BLaER1 (cell line): ENCODE measurements at regions not wholly inside any gene's neighbourhood (a gene's known extent, or its start where the extent isn't known, plus 50 kb on each side); places are given as distances from the start of the nearest gene placed in this dataset.

Experiments used
- H3K27ac ChIP-seq: shearing (Covaris generic); formaldehyde crosslinking; 2 replicates; pipeline ENCODE4 v1.8.1; 2022
- H3K27me3 ChIP-seq: shearing (Covaris generic); formaldehyde crosslinking; 2 replicates; pipeline ENCODE4 v1.8.1; 2022
- H3K36me3 ChIP-seq: shearing (Covaris generic); formaldehyde crosslinking; 2 replicates; pipeline ENCODE4 v1.8.1; 2022
- H3K4me1 ChIP-seq: shearing (Covaris generic); formaldehyde crosslinking; 2 replicates; pipeline ENCODE4 v1.8.1; 2022
- H3K4me2 ChIP-seq: shearing (Covaris generic); formaldehyde crosslinking; 2 replicates; pipeline ENCODE4 v1.8.1; 2022
- H3K4me3 ChIP-seq: shearing (Covaris generic); formaldehyde crosslinking; 2 replicates; pipeline ENCODE4 v1.8.1; 2022
- H3K9ac ChIP-seq: shearing (Covaris generic); formaldehyde crosslinking; 2 replicates; pipeline ENCODE4 v1.8.1; 2022
- H3K9me3 ChIP-seq: shearing (Covaris generic); formaldehyde crosslinking; 2 replicates; pipeline ENCODE4 v1.8.1; 2022
- H4K20me1 ChIP-seq: shearing (Covaris generic); formaldehyde crosslinking; 2 replicates; pipeline ENCODE4 v1.8.1; 2022
- Cebpa-rat ChIP-seq: shearing (Covaris generic); IDR thresholded peaks from 2 replicates; pipeline ENCODE4 v1.8.1; 2022

GRCh38 chr11:130638033-130638432 is 189.6 kb downstream of the ADAMTS15 start:
- Histone ChIP-seq H4K20me1 (no peaks in the 10 kb centered on the region), H3K9me3 (no peaks in the 10 kb centered on the region), H3K4me1 (no peaks in the 10 kb centered on the region), H3K36me3 (no peaks in the 10 kb centered on the region), H3K4me2 (no peak overlapping the region), H3K27ac (no peak overlapping the region), H3K4me3 (no peak overlapping the region), H3K9ac (no peak overlapping the region), H3K27me3 (no peaks in the 10 kb centered on the region)
- TF ChIP-seq Cebpa-rat, result no peak

- H3K9me3 ChIP-seq, result no peaks in the 10 kb centered on the region
- no peak overlapping the region for H3K4me3 ChIP-seq
- H3K36me3 ChIP-seq, result no peaks in the 10 kb centered on the region
- H3K27ac ChIP-seq, result no peak overlapping the region
- H3K27me3 ChIP-seq, result no peaks in the 10 kb centered on the region
- H4K20me1 ChIP-seq, result no peaks in the 10 kb centered on the region
- no peak overlapping the region for H3K9ac ChIP-seq
- no peak overlapping the region for H3K4me2 ChIP-seq
- no peaks in the 10 kb centered on the region for H3K4me1 ChIP-seq
- no peak for TF ChIP-seq Cebpa-rat
Measured at GRCh38 chr11:130638624-130639023, 190.2 kb downstream of the ADAMTS15 start.

GRCh38 chr11:130639369-130639768 is 190.9 kb downstream of the ADAMTS15 start:
- H3K4me2 ChIP-seq, result no peak overlapping the region
- H4K20me1 ChIP-seq, result no peaks in the 10 kb centered on the region
- TF ChIP-seq Cebpa-rat, result no peak

GRCh38 chr11:130640526-130640925 is 192.1 kb downstream of the ADAMTS15 start:
- no peaks in the 10 kb centered on the region for H3K27me3 ChIP-seq
- H3K9ac ChIP-seq, result no peak overlapping the region
- no peak for TF ChIP-seq Cebpa-rat
- no peaks in the 10 kb centered on the region for H3K9me3 ChIP-seq
- no peak overlapping the region for H3K27ac ChIP-seq
- no peaks in the 10 kb centered on the region for H4K20me1 ChIP-seq
- H3K36me3 ChIP-seq, result no peaks in the 10 kb centered on the region
- H3K4me2 ChIP-seq, result no peak overlapping the region
- H3K4me1 ChIP-seq, result no peaks in the 10 kb centered on the region
- H3K4me3 ChIP-seq, result no peak overlapping the region

More at GRCh38 chr11:130639369-130639768, 190.9 kb downstream of the ADAMTS15 start:
- no peaks in the 10 kb centered on the region for H3K36me3 ChIP-seq
- no peaks in the 10 kb centered on the region for H3K4me1 ChIP-seq
- no peak overlapping the region for H3K27ac ChIP-seq
- no peak overlapping the region for H3K4me3 ChIP-seq
- H3K9ac ChIP-seq, result no peak overlapping the region
- H3K9me3 ChIP-seq, result no peaks in the 10 kb centered on the region
- H3K27me3 ChIP-seq, result no peaks in the 10 kb centered on the region

- Histone ChIP-seq H3K4me3 (no peak overlapping the region), H4K20me1 (no peaks in the 10 kb centered on the region), H3K27ac (no peak overlapping the region), H3K36me3 (no peaks in the 10 kb centered on the region), H3K27me3 (no peaks in the 10 kb centered on the region), H3K9ac (no peak overlapping the region), H3K4me2 (no peak overlapping the region), H3K4me1 (no peaks in the 10 kb centered on the region), H3K9me3 (no peaks in the 10 kb centered on the region)
- no peak for TF ChIP-seq Cebpa-rat
Measured at GRCh38 chr11:130641876-130642275, 193.4 kb downstream of the ADAMTS15 start.

GRCh38 chr11:130642994-130643393 is 194.5 kb downstream of the ADAMTS15 start:
- Histone ChIP-seq H3K9me3 (no peaks in the 10 kb centered on the region), H3K36me3 (no peaks in the 10 kb centered on the region), H3K4me2 (no peak overlapping the region), H3K4me1 (no peaks in the 10 kb centered on the region), H4K20me1 (no peaks in the 10 kb centered on the region), H3K9ac (no peak overlapping the region), H3K4me3 (no peak overlapping the region), H3K27ac (no peak overlapping the region), H3K27me3 (no peaks in the 10 kb centered on the region)
- no peak for TF ChIP-seq Cebpa-rat

GRCh38 chr11:130644187-130644586 is 195.7 kb downstream of the ADAMTS15 start:
- Histone ChIP-seq H3K36me3 (no peaks in the 10 kb centered on the region), H3K9ac (no peak overlapping the region), H3K27ac (no peak overlapping the region), H3K4me1 (no peaks in the 10 kb centered on the region), H3K9me3 (no peaks in the 10 kb centered on the region), H3K27me3 (no peaks in the 10 kb centered on the region), H3K4me2 (no peak overlapping the region), H3K4me3 (no peak overlapping the region), H4K20me1 (no peaks in the 10 kb centered on the region)
- TF ChIP-seq Cebpa-rat, result no peak

- Histone ChIP-seq H3K4me1 (no peaks in the 10 kb centered on the region), H3K9ac (no peak overlapping the region), H3K4me3 (no peak overlapping the region), H3K36me3 (no peaks in the 10 kb centered on the region), H3K27me3 (no peaks in the 10 kb centered on the region), H4K20me1 (no peaks in the 10 kb centered on the region), H3K9me3 (no peaks in the 10 kb centered on the region), H3K27ac (no peak overlapping the region), H3K4me2 (no peak overlapping the region)
- TF ChIP-seq Cebpa-rat, result no peak
Measured at GRCh38 chr11:130645164-130645842, 196.9 kb downstream of the ADAMTS15 start.

GRCh38 chr11:130645843-130646197 is 197.4 kb downstream of the ADAMTS15 start:
- no peak overlapping the region for H3K4me3 ChIP-seq
- no peak for TF ChIP-seq Cebpa-rat
- H3K27me3 ChIP-seq, result no peaks in the 10 kb centered on the region
- H3K4me2 ChIP-seq, result no peak overlapping the region
- no peak overlapping the region for H3K9ac ChIP-seq
- no peaks in the 10 kb centered on the region for H4K20me1 ChIP-seq
- H3K27ac ChIP-seq, result no peak overlapping the region
- H3K4me1 ChIP-seq, result no peaks in the 10 kb centered on the region
- no peaks in the 10 kb centered on the region for H3K9me3 ChIP-seq
- H3K36me3 ChIP-seq, result no peaks in the 10 kb centered on the region

- Histone ChIP-seq H3K9me3 (no peaks in the 10 kb centered on the region), H3K4me3 (no peak overlapping the region), H3K9ac (no peak overlapping the region), H3K4me2 (no peak overlapping the region), H3K4me1 (peaks cover 3% of the 10 kb centered on the region), H3K27ac (no peak overlapping the region), H3K36me3 (no peaks in the 10 kb centered on the region), H3K27me3 (no peaks in the 10 kb centered on the region), H4K20me1 (no peaks in the 10 kb centered on the region)
- no peak for TF ChIP-seq Cebpa-rat
Measured at GRCh38 chr11:130646881-130647280, 198.4 kb downstream of the ADAMTS15 start.

GRCh38 chr11:130647371-130647770 is 198.9 kb downstream of the ADAMTS15 start:
- peaks cover 8% of the 10 kb centered on the region for H3K4me1 ChIP-seq
- H3K4me2 ChIP-seq, result no peak overlapping the region
- no peaks in the 10 kb centered on the region for H3K36me3 ChIP-seq
- H3K9ac ChIP-seq, result no peak overlapping the region
- no peaks in the 10 kb centered on the region for H3K27me3 ChIP-seq
- no peaks in the 10 kb centered on the region for H3K9me3 ChIP-seq
- H3K4me3 ChIP-seq, result no peak overlapping the region
- TF ChIP-seq Cebpa-rat, result no peak
- H3K27ac ChIP-seq, result no peak overlapping the region
- H4K20me1 ChIP-seq, result no peaks in the 10 kb centered on the region
